ENCODE measurements at regions not wholly inside any gene's neighbourhood (a gene's known extent, or its start where the extent isn't known, plus 50 kb on each side); places are given as distances from the start of the nearest gene placed in this dataset.
A peak's percentile ranks its signal among the peaks of the same experiment; 100 is the strongest.

DNA sequence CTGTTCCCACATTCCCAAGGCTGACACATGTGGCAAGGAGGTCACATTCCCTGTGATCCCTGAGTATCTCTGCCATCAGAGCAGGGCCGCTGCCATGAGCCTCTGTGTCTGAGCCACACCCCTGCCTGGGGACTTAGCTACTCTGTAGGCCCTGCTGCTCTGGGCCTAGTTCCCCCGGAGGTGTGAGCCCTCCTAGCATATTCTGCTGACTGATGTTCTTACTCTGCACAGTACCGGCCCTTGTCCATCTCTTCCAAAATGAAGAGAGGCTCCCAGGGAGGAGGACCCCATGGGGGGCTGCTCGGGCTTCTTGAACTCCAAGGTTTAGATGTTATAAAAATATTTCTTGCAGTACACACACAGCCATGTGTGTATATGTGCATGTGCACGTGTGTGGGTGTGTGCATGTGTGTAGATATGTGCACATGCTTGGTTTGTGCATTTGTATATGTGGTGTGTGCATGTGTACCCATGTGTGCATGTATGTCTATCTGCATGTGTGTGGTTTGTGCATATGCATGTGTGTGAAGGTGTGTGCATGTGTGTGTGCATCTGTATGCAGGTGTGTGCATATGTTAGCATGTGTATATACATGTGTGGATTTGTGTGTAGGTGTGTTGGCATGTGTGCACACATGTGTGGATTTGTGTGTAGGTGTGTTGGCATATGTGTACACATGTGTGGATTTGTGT, 101.2 kb downstream of the ERMARD start:
- Histone ChIP-seq H3K9me3 (ENCODE audit: low read depth) (no peaks in the 10 kb centered on the region), H3K4me1 (ENCODE audit: insufficient read depth) (no peaks in the 10 kb centered on the region), H3K9me2 (replicated peaks; ENCODE audit: insufficient read depth) (no peaks in the 10 kb centered on the region), H3K4me3 (no peak overlapping the region), H3K4me2 (no peak overlapping the region), H3K27me3 (no peaks in the 10 kb centered on the region), H3K27ac (no peak overlapping the region), H3K79me2 (no peaks in the 10 kb centered on the region), H2AFZ (no peak overlapping the region), H3K36me3 (replicated peaks; ENCODE audit: insufficient read depth, low read depth) (no peaks in the 10 kb centered on the region), H4K20me1 (ENCODE audit: insufficient read depth, poor library complexity, severe bottlenecking) (no peaks in the 10 kb centered on the region)
- DNase-seq (ENCODE audit: low spot score): no peak
- TF ChIP-seq CTCF (IDR thresholded peaks at IDR 0.05; ENCODE audit: poor library complexity) (no peak), EZH2phosphoT487 (IDR thresholded peaks at IDR 0.05; ENCODE audit: low read depth, severe bottlenecking, unreplicated experiment) (no peak), EZH2 (IDR thresholded peaks at IDR 0.05; ENCODE audit: borderline replicate concordance) (no peak)
- 79% methylated on average over 5 of the region's 5 CpGs for WGBS (ENCODE audit: low lambda C conversion rate, missing lambda C conversion rate)

GRCh38 chr6:169851641-169852503, 100.5 kb downstream of the ERMARD start:
- H2AFZ ChIP-seq: no peak overlapping the region
- no peaks in the 10 kb centered on the region for H3K36me3 ChIP-seq (replicated peaks; ENCODE audit: insufficient read depth, low read depth)
- no peaks in the 10 kb centered on the region for H3K9me2 ChIP-seq (replicated peaks; ENCODE audit: insufficient read depth)
- TF ChIP-seq EZH2phosphoT487 (IDR thresholded peaks at IDR 0.05; ENCODE audit: low read depth, severe bottlenecking, unreplicated experiment) (no peak), EZH2 (IDR thresholded peaks at IDR 0.05; ENCODE audit: borderline replicate concordance) (no peak), CTCF (IDR thresholded peaks at IDR 0.05; ENCODE audit: poor library complexity) (no peak)
- H3K27ac ChIP-seq: peak overlapping the region; percentile 16
- H4K20me1 ChIP-seq (ENCODE audit: insufficient read depth, poor library complexity, severe bottlenecking): no peaks in the 10 kb centered on the region
- no peaks in the 10 kb centered on the region for H3K9me3 ChIP-seq (ENCODE audit: low read depth)
- no peak overlapping the region for H3K4me3 ChIP-seq
- 69% methylated on average over 22 of the region's 22 CpGs for WGBS (ENCODE audit: low lambda C conversion rate, missing lambda C conversion rate)
- no peaks in the 10 kb centered on the region for H3K79me2 ChIP-seq
- no peak for DNase-seq (ENCODE audit: low spot score)
- H3K27me3 ChIP-seq: no peaks in the 10 kb centered on the region
- no peak overlapping the region for H3K4me2 ChIP-seq
- H3K4me1 ChIP-seq (ENCODE audit: insufficient read depth): no peaks in the 10 kb centered on the region

DNA sequence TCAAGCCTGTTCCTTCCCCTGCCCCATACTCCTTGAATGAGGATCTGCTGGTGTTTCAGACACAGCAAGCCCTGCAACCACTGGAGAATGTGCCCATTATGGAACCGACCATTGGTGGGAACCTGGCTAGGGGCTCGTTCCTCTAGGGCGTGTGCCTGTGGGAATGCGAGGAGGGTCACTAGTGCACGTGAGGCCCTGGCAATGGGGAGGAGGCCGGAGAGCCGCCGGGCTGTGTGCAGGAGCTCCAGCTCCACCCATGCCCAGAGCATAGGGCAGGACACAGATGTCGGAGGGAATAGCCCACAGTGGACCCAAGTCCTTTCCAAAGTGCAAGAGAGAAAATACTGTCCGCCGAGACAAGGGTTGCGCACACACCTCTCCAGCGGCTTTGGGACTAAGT, 99.3 kb downstream of the ERMARD start:
- TF ChIP-seq EZH2phosphoT487 (IDR thresholded peaks at IDR 0.05; ENCODE audit: low read depth, severe bottlenecking, unreplicated experiment) (no peak), CTCF (IDR thresholded peaks at IDR 0.05; ENCODE audit: poor library complexity) (no peak), EZH2 (IDR thresholded peaks at IDR 0.05; ENCODE audit: borderline replicate concordance) (no peak)
- no peak overlapping the region for H3K27ac ChIP-seq

More for the DNA sequence above, 99.3 kb downstream of the ERMARD start:
- H3K4me1 ChIP-seq (ENCODE audit: insufficient read depth): no peaks in the 10 kb centered on the region
- H3K79me2 ChIP-seq: no peaks in the 10 kb centered on the region
- no peak overlapping the region for H2AFZ ChIP-seq
- no peaks in the 10 kb centered on the region for H3K9me3 ChIP-seq (ENCODE audit: low read depth)
- no peaks in the 10 kb centered on the region for H3K27me3 ChIP-seq
- H3K36me3 ChIP-seq (replicated peaks; ENCODE audit: insufficient read depth, low read depth): no peaks in the 10 kb centered on the region
- DNase-seq (ENCODE audit: low spot score): no peak
- H4K20me1 ChIP-seq (ENCODE audit: insufficient read depth, poor library complexity, severe bottlenecking): no peaks in the 10 kb centered on the region
- no peak overlapping the region for H3K4me3 ChIP-seq
- H3K4me2 ChIP-seq: no peak overlapping the region
- H3K9me2 ChIP-seq (replicated peaks; ENCODE audit: insufficient read depth): no peaks in the 10 kb centered on the region
- WGBS (ENCODE audit: low lambda C conversion rate, missing lambda C conversion rate): 94% methylated on average over 13 of the region's 13 CpGs
